Motor neuron (in vitro differentiated cells): ENCODE measurements at regions not wholly inside any gene's neighbourhood (a gene's known extent, or its start where the extent isn't known, plus 50 kb on each side); places are given as distances from the start of the nearest gene placed in this dataset.
A peak's percentile ranks its signal among the peaks of the same experiment; 100 is the strongest.

Experiments used
- ATAC-seq, 8 experiments: fragments of 200-7000 bp; cut with Tn5 transposase; replicated peaks in 6 of 8; 2 replicates each; pipeline ENCODE4 v1.8.0; 2021; ENCODE audit warnings: mild to moderate bottlenecking in 8 of 8, moderate library complexity in 8 of 8
- H3K27ac ChIP-seq, 2 donors: fragments of 250-450 bp; sonication (Bioruptor Pico); 2 replicates each; pipeline ENCODE4 v1.9.0; 2021; ENCODE audit warnings: antibody characterized with exemption in 2 of 2, mild to moderate bottlenecking in 2 of 2, moderate library complexity in 1 of 2
- H3K4me1 ChIP-seq, 2 donors: fragments of 250-450 bp; sonication (Bioruptor Pico); replicated peaks in 1 of 2; 2 replicates each; pipeline ENCODE4 v1.6.1; 2021; ENCODE audit warnings: antibody characterized with exemption in 2 of 2, mild to moderate bottlenecking in 2 of 2, moderate library complexity in 1 of 2
- H3K4me3 ChIP-seq, 5 donors: fragments of 250-450 bp; sonication (Bioruptor Pico); 2 replicates each; pipeline ENCODE4 v1.9.0; 2021; ENCODE audit warnings: antibody characterized with exemption in 5 of 5, mild to moderate bottlenecking in 5 of 5, moderate library complexity in 4 of 5
- WGBS, 10 experiments: fragments of 450-650 bp; shearing (Covaris generic); methylation state at CpG; one replicate each; pipeline ENCODE4 v1.0.0; 2022; 5-methylcytosine and 5-hydroxymethylcytosine counted together
- in situ Hi-C, 9 experiments: fragments of 400-800 bp; cut with MboI; loops; one replicate each; pipeline ENCODE4 v1.15.0; 2021; ENCODE audit warnings: low sequenced_read_pairs in 9 of 9, low pct_unique_long_range_greater_than_20kb in 2 of 9; ENCODE audit not compliant: unreplicated experiment in 9 of 9

DNA sequence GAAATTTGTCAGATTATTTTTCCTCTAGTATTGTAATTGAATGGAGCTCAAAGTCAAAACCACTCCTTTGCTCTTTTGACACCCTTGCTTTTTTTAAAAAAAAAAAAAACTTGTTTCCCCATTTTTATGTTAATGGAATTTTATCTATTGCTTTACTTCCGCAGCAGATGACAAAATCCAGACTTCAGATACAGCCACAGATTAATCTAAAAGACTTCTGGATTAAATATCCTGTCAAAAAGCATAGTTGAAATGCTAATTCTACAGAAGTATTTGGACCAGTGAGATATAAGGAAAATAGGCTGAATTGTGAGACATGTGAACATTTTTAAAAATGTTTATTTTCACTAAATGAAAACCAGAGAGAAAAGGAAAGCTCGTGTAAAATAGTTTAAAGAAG, 341.4 kb downstream of the BMP2 start:
- in situ Hi-C loops: loop anchor here in 2 of 9 experiments (25.0 kb wide), 2 partner anchors 153 to 178 kb away; no protein-coding TSS in a partner anchor
- no peak overlapping the region for H3K27ac ChIP-seq
- WGBS, 10 experiments: 15 to 97% (median 86%) methylated on average over 1 to 2 of the region's 2 CpGs

DNA sequence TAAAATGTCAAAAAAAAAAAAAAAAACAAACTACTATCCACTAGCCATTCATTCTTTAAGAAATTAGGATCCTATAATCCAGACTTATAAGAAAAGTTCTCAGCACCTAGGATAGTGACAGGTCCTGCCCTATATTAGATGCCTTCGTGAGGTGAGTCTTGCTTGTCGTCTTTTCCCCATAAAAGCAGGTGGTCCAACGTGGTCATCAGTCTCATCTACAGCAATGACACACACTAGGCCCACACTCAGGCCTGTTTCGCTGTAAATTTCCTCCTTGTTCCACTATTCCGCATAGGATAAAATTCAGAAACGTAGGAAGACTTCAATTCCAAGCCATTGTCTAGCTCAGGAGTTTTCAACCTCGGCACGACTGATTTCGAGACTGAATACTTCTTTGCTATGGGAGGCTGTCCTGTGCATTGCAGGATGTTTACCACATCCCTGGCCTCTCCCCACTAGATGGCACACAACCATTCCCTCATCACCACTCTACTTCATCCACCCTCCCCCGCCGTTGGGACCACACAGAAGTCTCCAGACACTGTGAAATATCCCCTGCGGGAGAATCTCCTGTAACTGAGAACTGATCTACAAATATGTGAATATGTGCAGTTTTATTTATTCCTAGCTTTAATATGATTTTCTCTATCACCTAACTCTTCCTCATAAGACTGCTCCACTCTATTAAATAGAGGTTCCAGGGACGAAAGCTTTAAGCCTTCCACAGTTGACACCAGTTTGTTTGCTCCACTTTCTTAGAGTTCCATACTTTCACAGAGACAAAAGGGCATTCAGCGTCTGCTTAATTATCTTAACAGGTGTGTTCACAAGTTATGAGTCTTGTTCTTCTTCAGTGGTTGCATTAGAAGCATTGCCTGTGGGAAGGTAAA, 346.3 kb downstream of the BMP2 start:
- H3K27ac ChIP-seq: no peak overlapping the region
- H3K4me3 ChIP-seq: no peak overlapping the region
- peak; percentile 42 to 99 (median 69) for ATAC-seq
- in situ Hi-C loops: loop anchor here in 2 of 9 experiments (25.0 kb wide), 2 partner anchors 148 to 173 kb away; no protein-coding TSS in a partner anchor
- 0 to 48% (median 39%) methylated on average over 1 to 14 of the region's 14 CpGs for WGBS, 10 experiments
- H3K4me1 ChIP-seq: no peaks in the 10 kb centered on the region

More for the DNA sequence above, 341.4 kb downstream of the BMP2 start:
- Histone ChIP-seq H3K4me1 (no peaks in the 10 kb centered on the region), H3K4me3 (no peak overlapping the region)
- no peak for ATAC-seq

DNA sequence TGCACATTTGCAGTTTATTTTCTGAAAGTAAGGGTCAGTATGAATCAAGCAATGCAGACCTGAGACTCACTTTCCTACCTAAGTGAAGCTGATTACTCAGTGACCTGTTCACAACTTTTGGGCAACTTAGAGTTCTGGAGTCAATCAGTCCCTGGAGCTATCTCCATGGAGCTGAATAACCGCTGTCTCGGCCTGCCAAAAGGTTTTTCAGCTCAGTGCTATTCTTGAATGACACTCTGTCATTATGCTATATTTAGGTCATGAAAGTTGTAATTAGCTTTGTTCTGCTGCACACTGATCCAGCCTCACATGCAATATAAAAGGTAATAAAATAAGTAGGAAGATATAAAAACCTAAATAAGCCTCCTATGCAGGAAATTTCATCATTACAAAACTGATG, 356.0 kb downstream of the BMP2 start:
- in situ Hi-C loops: loop anchor here in 2 of 9 experiments (25.0 kb wide), 2 partner anchors 139 to 164 kb away; no protein-coding TSS in a partner anchor
- no peak overlapping the region for H3K27ac ChIP-seq
- no peak overlapping the region for H3K4me3 ChIP-seq
- ATAC-seq: no peak
- H3K4me1 ChIP-seq: no peaks in the 10 kb centered on the region
- WGBS, 10 experiments: 53 to 100% (median 75%) methylated on average over 2 of the region's 2 CpGs; no CpG with 5 or more reads in 4 of the 10 experiments

DNA sequence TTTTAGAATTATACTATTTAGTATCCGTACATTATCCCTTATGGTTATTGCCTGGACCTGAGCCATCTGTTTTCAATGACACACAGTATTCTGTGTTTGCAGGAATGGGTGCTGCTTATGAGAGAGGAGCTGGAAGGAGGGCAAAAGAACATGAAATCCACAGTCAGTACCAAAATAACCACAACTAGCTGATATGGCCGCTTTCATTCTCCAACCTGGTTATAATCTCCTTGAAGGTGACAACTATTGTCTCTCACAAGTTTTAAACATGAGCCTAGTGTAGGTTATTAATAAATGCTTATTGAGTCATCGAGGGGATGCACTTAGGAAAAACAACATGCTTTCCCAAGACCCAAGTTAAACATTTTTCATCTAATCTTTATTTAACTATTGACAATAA, 356.6 kb downstream of the BMP2 start:
- H3K4me1 ChIP-seq: no peaks in the 10 kb centered on the region
- no peak overlapping the region for H3K27ac ChIP-seq
- WGBS, 10 experiments: 10 to 92% (median 73%) methylated on average over 1 to 3 of the region's 3 CpGs
- ATAC-seq: no peak
- H3K4me3 ChIP-seq: no peak overlapping the region
- in situ Hi-C loops: loop anchor here in 2 of 9 experiments (25.0 kb wide), 2 partner anchors 138 to 163 kb away; no protein-coding TSS in a partner anchor

DNA sequence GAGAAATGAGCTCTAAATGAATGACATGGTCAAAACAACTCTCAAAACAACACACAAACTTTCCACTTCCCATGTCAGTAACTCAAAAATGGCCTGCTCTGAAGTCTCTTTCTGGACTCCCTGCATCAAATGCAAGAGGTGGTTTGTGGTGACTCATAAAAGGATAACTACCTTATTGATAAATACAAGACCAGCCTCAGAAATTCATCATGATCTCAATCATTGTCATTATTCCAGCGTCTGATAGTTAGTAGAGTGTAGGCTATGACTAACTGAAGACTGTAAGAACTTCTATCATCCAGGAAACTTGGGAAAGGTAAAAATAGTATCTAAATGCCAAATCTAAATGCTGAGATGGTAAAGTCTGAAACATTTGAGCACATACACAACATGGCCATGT, 369.4 kb downstream of the BMP2 start:
- ATAC-seq: no peak
- in situ Hi-C loops: no loop called here
- H3K4me1 ChIP-seq: no peaks in the 10 kb centered on the region
- 40 to 100% (median 83%) methylated on average over 1 of the region's 1 CpG; no CpG with 5 or more reads in 3 of the 10 experiments for WGBS, 10 experiments
- no peak overlapping the region for H3K27ac ChIP-seq
- no peak overlapping the region for H3K4me3 ChIP-seq

DNA sequence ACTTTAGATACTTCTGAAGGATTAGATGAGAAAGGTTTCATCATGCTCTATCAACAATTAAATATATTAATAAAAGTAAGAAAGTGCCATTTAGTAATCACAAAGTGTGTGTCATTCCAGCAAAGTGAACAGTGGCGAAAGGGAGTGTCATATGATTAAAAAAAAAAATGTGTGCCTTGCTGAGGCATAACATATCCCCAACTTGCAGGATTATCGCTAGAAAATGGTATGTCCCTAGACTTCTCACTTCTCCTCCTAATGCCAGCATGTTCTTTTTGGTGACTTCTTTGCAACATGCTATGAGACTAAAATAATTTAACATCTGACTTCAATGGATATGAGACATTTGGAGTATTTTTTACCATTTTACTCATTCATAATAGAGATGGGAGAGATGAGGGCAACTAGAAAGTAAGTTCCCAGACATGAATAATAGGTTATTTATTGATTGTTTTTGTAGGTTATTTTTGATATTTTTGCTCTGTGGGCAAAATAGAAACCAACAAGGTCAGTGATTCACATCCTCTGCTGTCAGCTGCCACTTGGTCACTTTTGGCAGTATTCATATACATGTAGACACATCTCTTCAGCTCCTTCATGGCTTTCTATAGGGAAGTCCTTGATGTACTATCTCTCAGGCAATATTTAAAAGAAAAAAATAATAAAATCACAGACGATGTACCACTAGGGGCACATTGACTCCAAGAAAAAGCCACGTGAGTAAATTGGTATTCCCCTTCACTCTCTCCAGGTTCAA, 370.1 kb downstream of the BMP2 start:
- 40 to 100% (median 85%) methylated on average over 1 to 4 of the region's 4 CpGs for WGBS, 10 experiments
- Histone ChIP-seq H3K4me1 (no peaks in the 10 kb centered on the region), H3K27ac (no peak overlapping the region), H3K4me3 (no peak overlapping the region)
- in situ Hi-C loops: no loop called here
- no peak for ATAC-seq

DNA sequence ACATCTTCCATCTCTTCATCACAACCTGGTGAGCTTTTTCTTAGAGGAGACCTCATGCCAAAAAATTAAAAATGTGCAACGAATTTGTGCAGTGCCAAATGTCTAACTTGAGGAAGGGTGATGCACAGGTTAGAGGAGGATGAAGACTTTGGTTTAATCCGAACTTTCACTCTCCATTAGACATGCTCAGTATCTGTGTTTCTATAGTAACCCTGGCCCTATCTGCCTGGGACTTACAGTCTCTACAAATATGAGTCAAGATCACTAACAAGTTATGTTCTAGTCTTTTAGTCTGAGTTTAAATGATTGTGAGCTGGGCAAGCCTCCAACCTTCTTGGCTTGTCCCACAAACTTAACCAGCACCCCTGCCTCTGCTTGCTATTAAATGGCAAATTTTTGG, 377.0 kb downstream of the BMP2 start:
- no peaks in the 10 kb centered on the region for H3K4me1 ChIP-seq
- no peak overlapping the region for H3K4me3 ChIP-seq
- 18 to 100% (median 44%) methylated on average over 1 to 2 of the region's 2 CpGs; no CpG with 5 or more reads in 1 of the 10 experiments for WGBS, 10 experiments
- no peak overlapping the region for H3K27ac ChIP-seq
- no peak for ATAC-seq
- in situ Hi-C loops: no loop called here

DNA sequence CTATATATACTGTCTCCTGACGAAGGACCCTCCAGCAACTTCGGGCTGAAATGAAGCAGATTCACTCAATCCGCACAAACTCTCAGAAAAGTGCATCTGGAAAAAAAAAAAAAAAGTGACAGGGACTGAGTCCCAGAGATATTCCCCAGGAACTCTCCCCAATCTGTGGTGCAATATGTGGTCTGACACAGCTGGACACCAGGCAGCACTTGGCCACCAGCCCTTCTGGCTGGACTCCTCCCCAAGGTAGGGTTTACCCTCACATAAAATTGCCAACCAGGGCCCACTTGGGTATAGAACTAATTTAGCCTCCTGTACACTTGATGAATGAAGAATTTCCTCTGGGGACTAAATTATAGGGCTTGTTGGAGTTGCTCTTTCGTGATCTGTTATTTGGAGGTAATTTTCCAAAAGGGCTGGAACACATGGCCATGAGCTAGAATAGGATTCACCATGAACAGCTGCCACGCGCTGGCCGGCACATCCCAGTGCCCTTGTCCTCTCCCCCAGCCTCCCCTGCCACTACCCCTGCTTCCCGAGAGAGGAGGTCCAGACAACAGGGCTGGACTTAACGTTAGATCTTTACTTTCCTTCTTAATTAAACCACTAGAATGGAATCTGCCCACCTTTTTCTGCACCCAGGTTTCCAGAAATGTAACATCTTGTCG, 379.2 kb downstream of the BMP2 start:
- Histone ChIP-seq H3K27ac (no peak overlapping the region), H3K4me1 (no peaks in the 10 kb centered on the region), H3K4me3 (no peak overlapping the region)
- in situ Hi-C loops: no loop called here
- no peak for ATAC-seq
- WGBS, 10 experiments: 22 to 95% (median 75%) methylated on average over 1 to 8 of the region's 10 CpGs

DNA sequence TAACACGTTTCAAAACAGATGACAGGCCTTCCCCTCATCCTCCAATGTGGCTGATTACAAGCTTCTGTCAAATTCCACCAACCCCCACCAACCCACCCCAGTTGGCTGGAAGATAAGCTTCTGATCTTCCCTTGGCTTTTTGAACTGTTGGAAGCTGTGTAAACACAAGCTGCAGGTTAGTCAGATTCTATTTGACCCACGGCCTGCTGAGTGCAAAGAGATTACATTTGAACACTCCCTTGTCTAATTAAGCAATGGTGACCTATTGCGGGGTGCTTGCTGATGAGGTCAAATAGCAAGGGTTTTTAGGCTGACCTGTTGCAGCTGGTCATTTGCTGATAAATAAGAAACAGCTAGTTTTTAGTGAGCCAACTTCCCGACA, 379.7 kb downstream of the BMP2 start:
- 3 to 100% (median 63%) methylated on average over 1 to 4 of the region's 4 CpGs; no CpG with 5 or more reads in 3 of the 10 experiments for WGBS, 10 experiments

DNA sequence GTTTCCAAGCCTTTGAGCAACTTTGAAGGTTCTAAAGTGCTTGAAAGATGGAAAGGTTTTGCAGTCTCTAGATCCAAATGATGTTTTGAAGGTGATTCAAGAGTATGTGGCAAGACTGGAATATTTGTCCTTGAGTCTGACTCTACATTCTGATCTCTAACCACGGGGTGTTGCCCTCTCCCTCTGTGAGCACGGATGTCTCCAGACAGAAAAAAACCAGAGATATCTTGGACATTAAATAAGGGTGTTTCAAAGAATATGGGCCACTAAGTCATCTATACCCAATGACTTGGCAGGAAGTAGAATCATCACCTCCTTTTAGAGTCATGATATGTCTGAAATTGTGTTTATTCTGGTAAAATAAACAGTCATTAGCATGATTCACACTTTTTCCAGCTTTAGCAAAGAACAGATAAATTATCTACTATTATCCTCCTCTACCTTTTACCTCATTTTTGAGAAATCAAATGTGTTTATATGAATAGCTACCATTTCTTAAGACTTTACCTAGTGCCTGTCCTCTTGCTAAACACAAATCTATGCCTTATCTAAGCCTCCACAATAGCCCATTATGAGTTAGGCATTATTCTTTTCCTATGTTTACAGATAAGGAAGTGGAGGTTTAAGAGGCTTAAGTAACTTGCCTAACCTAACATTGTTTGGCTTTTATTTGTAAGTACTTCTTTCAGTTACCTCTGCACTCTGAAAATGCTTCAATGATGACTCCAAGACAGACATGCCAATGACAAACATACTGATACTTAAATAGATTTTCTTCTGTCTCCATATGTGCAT, 384.4 kb downstream of the BMP2 start:
- in situ Hi-C loops: no loop called here
- H3K27ac ChIP-seq: no peak overlapping the region
- 0 to 59% (median 17%) methylated on average over 1 to 2 of the region's 2 CpGs; no CpG with 5 or more reads in 2 of the 10 experiments for whole genome bisulfite sequencing, 10 experiments
- H3K4me3 ChIP-seq: no peak overlapping the region
- ATAC-seq: no peak
- H3K4me1 ChIP-seq: no peaks in the 10 kb centered on the region

More for the DNA sequence above, 379.7 kb downstream of the BMP2 start:
- ATAC-seq: no peak
- Histone ChIP-seq H3K27ac (no peak overlapping the region), H3K4me1 (no peaks in the 10 kb centered on the region), H3K4me3 (no peak overlapping the region)
- in situ Hi-C loops: no loop called here

DNA sequence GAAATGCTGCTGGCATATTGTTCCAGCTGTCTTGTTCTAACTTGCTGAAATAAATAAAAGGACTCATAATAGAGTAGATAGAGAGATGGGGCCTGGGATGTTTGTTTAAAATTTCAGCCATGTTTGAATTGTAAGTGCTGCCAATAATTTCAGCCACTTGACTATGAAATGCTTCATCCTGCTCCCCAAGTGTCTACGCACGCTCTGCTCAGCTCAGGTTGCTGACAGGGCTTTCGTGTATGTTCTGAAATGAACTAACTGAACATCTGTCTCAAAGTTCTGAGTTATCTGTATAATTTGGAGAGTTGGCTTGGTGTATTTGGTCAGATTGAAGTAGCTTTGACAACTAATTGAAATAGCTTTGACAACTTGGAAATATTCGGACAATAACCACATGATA, 387.8 kb downstream of the BMP2 start:
- WGBS, 10 experiments: 22 to 100% (median 84%) methylated on average over 1 to 4 of the region's 4 CpGs
- no peak overlapping the region for H3K4me3 ChIP-seq
- H3K27ac ChIP-seq: no peak overlapping the region
- H3K4me1 ChIP-seq: no peaks in the 10 kb centered on the region
- no peak for ATAC-seq
- in situ Hi-C loops: no loop called here

DNA sequence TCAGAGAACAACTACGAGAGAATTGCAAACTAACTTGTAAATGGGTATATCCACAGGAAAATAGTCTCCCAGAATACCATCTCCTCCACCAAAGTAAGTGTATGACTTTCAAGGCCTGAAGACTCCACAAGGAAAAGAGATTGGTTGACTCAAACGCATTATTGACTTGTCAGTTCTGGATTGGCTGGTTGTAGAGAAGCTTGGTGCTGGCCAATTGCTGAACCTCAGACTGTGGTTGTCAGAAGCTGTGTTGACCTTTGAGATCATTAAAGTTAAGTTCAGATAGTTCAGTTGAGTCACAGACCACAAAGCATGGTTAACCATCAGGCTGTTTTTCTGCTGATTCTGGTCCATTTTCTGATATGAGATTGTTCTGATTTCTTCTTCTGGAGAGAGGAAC, 388.3 kb downstream of the BMP2 start:
- no peaks in the 10 kb centered on the region for H3K4me1 ChIP-seq
- in situ Hi-C loops: no loop called here
- no peak overlapping the region for H3K4me3 ChIP-seq
- WGBS, 10 experiments: 29 to 100% (median 68%) methylated on average over 1 to 2 of the region's 2 CpGs; no CpG with 5 or more reads in 2 of the 10 experiments
- no peak for ATAC-seq
- H3K27ac ChIP-seq: no peak overlapping the region
